Raji (cell line): ENCODE measurements at regions not wholly inside any gene's neighbourhood (a gene's known extent, or its start where the extent isn't known, plus 50 kb on each side); places are given as distances from the start of the nearest gene placed in this dataset.

ENCODE experiments used
- POLR2A ChIP-seq: IDR thresholded peaks from 2 replicates; pipeline ENCODE4 v1.6.1; 2011; ENCODE audit warnings: low read depth, low read length, control low read depth; ENCODE audit not compliant: insufficient read depth

GRCh38 chr1:87840767-87841166, 512.1 kb downstream of the LMO4 start:
- no peak for TF ChIP-seq POLR2A

DNA sequence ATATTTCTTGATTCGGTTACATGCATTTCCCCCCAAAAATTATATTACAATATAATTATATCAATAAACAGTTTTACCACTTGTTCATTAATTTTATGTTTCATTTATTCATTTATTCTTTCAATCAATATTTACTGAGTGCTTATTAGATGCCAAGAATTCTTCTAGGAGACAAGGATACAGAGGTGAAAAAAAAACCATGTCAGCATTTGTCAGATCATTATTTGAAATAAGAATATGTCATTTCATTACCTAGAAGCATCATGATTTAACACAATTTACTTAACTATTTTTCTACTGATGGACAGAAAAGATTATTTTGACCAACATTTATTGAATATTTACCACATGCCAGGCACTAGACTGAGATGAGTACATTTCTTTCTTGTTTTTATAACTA, 512.7 kb downstream of the LMO4 start:
- no peak for TF ChIP-seq POLR2A

GRCh38 chr1:87842156-87842555, 513.5 kb downstream of the LMO4 start:
- no peak for TF ChIP-seq POLR2A

GRCh38 chr1:87844251-87844650, 515.6 kb downstream of the LMO4 start:
- TF ChIP-seq POLR2A: no peak

DNA sequence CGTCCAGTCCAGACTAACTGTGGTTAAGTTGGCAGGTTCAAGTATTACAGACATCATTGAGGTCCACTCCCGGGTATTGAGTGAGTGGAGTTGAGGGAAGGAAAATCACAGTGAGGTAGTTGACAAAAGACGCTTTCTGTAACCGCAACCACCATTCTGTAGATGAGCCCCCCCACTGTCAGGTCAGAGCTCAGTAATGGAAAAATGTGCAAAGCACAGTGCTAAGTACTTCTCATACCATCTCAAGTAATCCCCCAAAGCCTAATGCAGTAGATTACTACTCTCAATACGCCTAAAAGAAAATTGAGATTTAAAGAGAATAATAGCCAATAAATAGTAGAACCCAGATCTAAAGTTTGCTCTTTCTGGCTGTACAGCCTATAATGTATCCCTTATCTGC, 522.8 kb downstream of the LMO4 start:
- TF ChIP-seq POLR2A: no peak

- no peak for TF ChIP-seq POLR2A
These were observed 523.9 kb downstream of the LMO4 start for GRCh38 chr1:87852410-87853161.

GRCh38 chr1:87853576-87854351, 525.1 kb downstream of the LMO4 start:
- TF ChIP-seq POLR2A: no peak

- no peak for TF ChIP-seq POLR2A
These were observed 534.6 kb downstream of the LMO4 start for GRCh38 chr1:87863317-87863716.

DNA sequence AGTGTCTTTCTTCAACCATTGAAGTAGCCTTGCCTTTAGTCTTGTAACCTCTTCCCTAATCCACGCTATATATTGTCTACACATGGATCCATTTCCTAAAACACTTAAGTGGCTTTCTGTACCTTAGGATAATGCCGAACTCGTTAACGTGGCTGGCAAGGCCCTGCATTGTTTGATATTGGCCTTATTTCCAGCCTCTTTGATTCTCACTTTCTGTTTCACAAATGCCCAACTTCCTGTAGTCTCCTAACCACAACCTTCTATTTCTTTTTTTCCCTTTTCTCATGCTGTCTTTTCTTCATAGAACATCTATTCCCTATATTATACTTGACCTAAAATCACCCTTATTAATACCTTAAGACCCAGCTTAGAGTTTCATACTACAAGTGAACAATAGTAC, 536.0 kb downstream of the LMO4 start:
- no peak for TF ChIP-seq POLR2A

DNA sequence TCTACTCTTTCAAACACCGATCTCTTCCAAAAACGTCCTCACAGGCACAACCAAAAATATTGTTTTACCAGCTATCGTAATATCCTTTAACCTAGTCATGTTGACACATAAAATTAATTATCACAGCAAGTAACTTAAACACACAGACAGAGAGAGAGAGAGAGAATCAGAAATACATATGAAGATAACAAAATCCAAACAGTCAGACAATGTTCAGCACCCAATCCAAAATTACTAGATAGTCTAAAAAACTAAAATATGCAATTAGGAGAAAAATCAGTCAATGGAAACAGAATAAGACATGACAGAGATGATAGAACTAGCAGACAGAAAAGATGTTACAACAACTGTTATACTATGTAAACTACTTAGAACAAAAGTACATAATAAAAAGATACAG, 537.7 kb downstream of the LMO4 start:
- TF ChIP-seq POLR2A: no peak

DNA sequence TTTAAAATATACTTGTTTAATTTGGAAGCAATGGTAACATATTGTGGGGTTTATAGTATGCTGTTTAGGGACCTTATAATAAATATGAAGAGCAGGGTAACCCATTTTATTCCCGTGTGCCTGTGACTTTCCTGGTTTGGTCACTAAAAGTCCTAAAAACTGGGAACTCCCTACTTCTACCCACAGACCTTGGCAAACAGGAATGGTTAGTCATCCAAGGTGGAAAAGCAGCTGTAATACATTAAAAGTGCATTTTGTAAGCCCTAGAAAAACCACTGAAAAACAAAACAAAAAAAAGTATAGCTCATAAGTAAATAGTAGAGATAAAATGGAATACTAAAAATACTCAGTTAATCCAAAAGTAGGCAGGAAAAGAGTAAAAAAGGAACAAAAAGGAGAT, 538.9 kb downstream of the LMO4 start:
- TF ChIP-seq POLR2A: no peak

DNA sequence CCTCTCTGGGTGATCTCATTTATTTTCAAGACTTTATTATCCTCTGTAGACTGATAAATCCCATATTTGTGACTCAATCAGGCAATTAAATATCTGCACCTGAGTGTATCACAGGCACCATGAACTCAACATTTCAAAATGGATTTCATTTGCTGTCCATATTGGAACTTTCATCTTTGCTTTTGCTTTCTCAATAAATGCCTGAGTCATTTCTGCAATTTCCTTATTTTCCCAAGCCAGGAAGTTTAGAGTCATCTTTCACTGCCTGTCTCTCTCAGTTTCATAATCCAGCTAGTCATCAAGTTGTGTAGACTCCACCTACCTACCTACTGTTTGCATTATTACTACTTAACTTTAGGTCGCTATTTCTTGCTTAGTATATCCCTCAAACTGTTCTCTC, 540.9 kb downstream of the LMO4 start:
- TF ChIP-seq POLR2A: no peak

DNA sequence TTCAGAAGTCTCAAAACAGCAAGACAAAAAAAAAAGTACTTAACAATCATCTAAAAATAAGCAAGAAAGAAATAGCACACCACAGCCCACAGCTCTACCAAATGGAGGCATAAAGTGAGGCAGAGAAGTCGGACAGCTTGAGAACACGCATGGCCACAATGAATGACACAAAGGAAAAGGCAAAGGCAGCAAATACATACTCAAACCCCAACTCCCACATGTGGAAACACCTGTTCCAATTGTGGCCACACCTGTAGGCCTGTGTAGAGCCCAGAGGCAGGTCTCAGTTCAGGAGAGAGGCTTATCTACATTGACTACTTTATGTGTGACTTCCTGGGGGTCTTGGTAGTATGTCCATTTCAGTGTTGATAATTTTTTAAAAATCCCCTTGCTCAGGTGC, 543.5 kb downstream of the LMO4 start:
- 0 out of 2 replicates have a peak, but pooled peaks have one; percentile 21 for TF ChIP-seq POLR2A

- no peak for TF ChIP-seq POLR2A
These were observed 544.0 kb downstream of the LMO4 start for GRCh38 chr1:87872692-87873091.

- no peak for TF ChIP-seq POLR2A
These were observed 550.2 kb downstream of the LMO4 start for GRCh38 chr1:87878873-87879272.

DNA sequence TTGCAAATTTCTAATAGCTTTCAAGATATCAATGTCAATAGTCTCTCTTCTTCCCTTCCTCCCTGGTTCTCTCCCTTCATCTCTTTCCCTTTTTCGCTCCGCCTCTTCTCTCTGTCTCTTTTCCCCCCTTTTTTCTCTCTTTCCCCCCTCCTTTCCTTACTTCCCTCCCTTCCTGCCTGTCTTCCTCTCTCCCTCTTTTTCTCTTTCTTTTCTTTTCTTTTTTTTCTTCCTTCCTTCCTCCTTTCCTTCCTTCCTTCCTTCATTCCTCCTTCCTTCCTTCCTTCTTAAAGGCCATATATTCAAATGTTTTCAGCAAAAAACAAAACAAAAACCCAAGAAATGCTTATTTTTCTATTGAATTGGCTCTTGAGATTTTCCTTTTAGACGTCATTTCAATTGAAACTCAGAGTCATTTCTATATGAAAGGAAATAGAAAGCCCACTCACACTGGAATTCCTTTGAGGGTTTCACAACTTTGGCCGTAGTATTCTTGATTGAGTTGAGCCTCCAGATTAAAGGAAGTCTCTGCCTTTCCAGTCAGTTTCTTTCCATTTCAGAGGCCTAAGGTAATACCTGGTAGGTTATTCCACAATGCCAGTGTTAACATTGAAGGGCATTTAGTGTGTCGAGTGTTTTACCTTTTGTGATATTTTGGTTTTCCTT, 551.5 kb downstream of the LMO4 start:
- no peak for TF ChIP-seq POLR2A
